ENCODE measurements at regions not wholly inside any gene's neighbourhood (a gene's known extent, or its start where the extent isn't known, plus 50 kb on each side); places are given as distances from the start of the nearest gene placed in this dataset.

DNA sequence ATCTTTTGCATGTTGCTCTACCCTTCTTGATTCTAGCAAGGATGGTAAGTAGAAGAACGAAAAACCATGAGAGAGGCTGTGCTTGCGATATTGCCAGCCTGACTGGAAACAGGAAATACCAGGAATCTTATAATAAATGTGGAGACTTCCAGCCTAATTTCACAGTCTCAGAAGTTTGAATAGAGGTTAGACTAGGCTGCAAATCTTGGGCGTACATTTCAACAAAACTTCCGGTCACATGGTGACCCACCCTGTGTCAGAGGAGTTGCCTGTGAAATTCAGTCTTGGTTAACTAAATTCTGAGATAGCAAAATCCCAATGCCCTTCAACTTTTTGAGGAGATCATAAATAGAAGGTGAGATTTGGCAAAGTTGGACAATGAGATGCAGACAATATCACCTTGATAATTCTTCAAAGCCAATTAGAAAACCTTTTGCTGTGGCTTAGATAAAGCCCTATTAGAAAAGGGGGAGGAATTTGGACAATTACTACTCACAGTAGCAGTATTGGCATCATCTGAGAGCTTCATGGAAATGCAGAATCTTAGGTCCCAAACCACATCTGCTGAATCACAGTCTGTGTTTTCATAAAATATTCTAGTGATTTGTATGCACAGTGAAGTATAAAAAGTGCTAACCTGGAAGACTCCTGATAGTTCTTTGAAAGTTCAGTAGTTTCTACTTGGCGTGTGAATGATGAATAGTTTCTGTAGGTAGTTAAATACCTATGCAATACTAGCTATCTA lies 262.0 kb upstream of the JAG1 start:
- Histone ChIP-seq H3K4ac (replicated peaks; ENCODE audit: insufficient read length, low read depth, low read length) (no peak overlapping the region), H3K56ac (replicated peaks; ENCODE audit: insufficient read length, low read depth, low read length) (no peak overlapping the region), H2AFZ (ENCODE audit: low read length) (no peak overlapping the region), H3K23me2 (ENCODE audit: low read depth, low read length) (no peaks in the 10 kb centered on the region), H4K20me1 (replicated peaks in 1 of 2; ENCODE audit: control insufficient read depth in 1 of 2, insufficient read depth in 2 of 2, low read length in 2 of 2) (no peaks in the 10 kb centered on the region), H2BK5ac (ENCODE audit: low read depth, low read length) (no peak overlapping the region), H2BK20ac (ENCODE audit: low read length) (no peak overlapping the region), H4K5ac (ENCODE audit: insufficient read length, low read depth, low read length) (no peak overlapping the region), H4K91ac (replicated peaks; ENCODE audit: insufficient read length, low read length) (no peak overlapping the region), H3K4me1 (replicated peaks in 1 of 4; ENCODE audit: control insufficient read depth in 3 of 4, insufficient read depth in 4 of 4, low read length in 3 of 4) (no peaks in the 10 kb centered on the region), H2BK120ac (replicated peaks; ENCODE audit: low read depth, low read length) (no peak overlapping the region), H3K4me3 (ENCODE audit: extremely low read depth in 1 of 4, insufficient read depth in 2 of 4, low read depth in 3 of 4, low read length in 4 of 4) (no peak overlapping the region), H3K79me2 (ENCODE audit: control insufficient read depth in 1 of 2, insufficient read depth in 2 of 2, low read length in 2 of 2) (no peaks in the 10 kb centered on the region), H3K9me3 (ENCODE audit: insufficient read depth in 2 of 2, low read depth in 1 of 2, low read length in 1 of 2) (no peaks in the 10 kb centered on the region), H2BK12ac (ENCODE audit: low read depth, low read length) (no peak overlapping the region), H3K18ac (ENCODE audit: extremely low read depth, low read length) (no peak overlapping the region), H3K27me3 (replicated peaks in 1 of 4; ENCODE audit: control insufficient read depth in 3 of 4, extremely low read depth in 1 of 4, insufficient read depth in 3 of 4, low read length in 3 of 4) (no peaks in the 10 kb centered on the region), H3K9ac (replicated peaks in 1 of 4; ENCODE audit: extremely low read depth in 1 of 4, low read depth in 3 of 4, low read length in 3 of 4) (no peak overlapping the region), H3K27ac (ENCODE audit: low read depth, low read length) (no peak overlapping the region), H3K79me1 (ENCODE audit: low read depth, low read length) (no peaks in the 10 kb centered on the region), H3K4me2 (ENCODE audit: insufficient read depth in 1 of 2, low read depth in 2 of 2, low read length in 2 of 2) (no peak overlapping the region), H3K36me3 (ENCODE audit: control insufficient read depth in 2 of 4, insufficient read depth in 4 of 4, low read length in 3 of 4) (no peaks in the 10 kb centered on the region), H4K8ac (ENCODE audit: extremely low read depth, insufficient read depth, low read length) (no peak overlapping the region), H3K14ac (ENCODE audit: insufficient read length) (no peak overlapping the region), H2AK5ac (ENCODE audit: low read depth, low read length) (no peak overlapping the region), H2BK15ac (ENCODE audit: low read length) (no peak overlapping the region), H3K23ac (ENCODE audit: insufficient read length) (no peak overlapping the region)
- no peak for DNase-seq (ENCODE audit: low read depth in 1 of 2, low spot score in 2 of 2)
- ChIA-PET CTCF (ENCODE audit: partially characterized antibody) (interaction anchor here (1.0 kb wide), 1 partner anchor 13 kb away, joined by 3 read pairs; no protein-coding TSS in a partner anchor), POLR2A (ENCODE audit: partially characterized antibody) (no interaction called here)
- no peak for FAIRE-seq
- TF ChIP-seq CREB1 (IDR thresholded peaks at IDR 0.05), result no peak
- TF ChIP-seq KDM1A (IDR thresholded peaks at IDR 0.05; ENCODE audit: borderline replicate concordance, low read length), result no peak
- WGBS, 2 experiments (ENCODE audit: extremely low coverage in 1 of 2, insufficient coverage in 1 of 2, insufficient read length in 1 of 2, insufficient replicate concordance in 2 of 2, low coverage in 1 of 2, low lambda C conversion rate in 2 of 2, missing lambda C conversion rate in 1 of 2), result 91% methylated on average over 5 of the region's 5 CpGs; no CpG with 5 or more reads in 1 of the 2 experiments

Data from H1 (cell line).